Activated CD4-positive, alpha-beta memory T cell treated with anti-CD3 and anti-CD28 coated beads, Interleukin-2, amount 10 ng/mL, durations not matched to agents 7 days and 5 days (primary cell): ENCODE measurements at regions not wholly inside any gene's neighbourhood (a gene's known extent, or its start where the extent isn't known, plus 50 kb on each side); places are given as distances from the start of the nearest gene placed in this dataset.

ENCODE experiments used
- CTCF ChIA-PET: fragments of 350-600 bp; sonication (Branson Sonifier 250); formaldehyde crosslinking; loops from one replicate; lab custom pipeline; 2021; ENCODE audit warnings: antibody characterized with exemption, inconsistent platforms; lab: Charles Lee
- POLR2A ChIA-PET: fragments of 350-600 bp; sonication (Branson Sonifier 250); formaldehyde crosslinking; loops from one replicate; lab custom pipeline; 2021; ENCODE audit warnings: antibody characterized with exemption; lab: Charles Lee
- DNase-seq: peaks from one replicate; pipeline ENCODE4 v3.0.0-alpha.2; 2020
- H3K27ac Mint-ChIP-seq: one replicate; pipeline ENCODE4 v1.8.0; 2021; ENCODE audit warnings: mild to moderate bottlenecking, mixed read lengths
- H3K27me3 Mint-ChIP-seq: one replicate; pipeline ENCODE4 v1.8.0; 2021; ENCODE audit warnings: mixed read lengths
- H3K36me3 Mint-ChIP-seq: one replicate; pipeline ENCODE4 v1.8.0; 2021; ENCODE audit warnings: low read depth, mixed read lengths
- H3K4me1 Mint-ChIP-seq: one replicate; pipeline ENCODE4 v1.8.0; 2021; ENCODE audit warnings: mixed read lengths
- H3K4me3 Mint-ChIP-seq: one replicate; pipeline ENCODE4 v1.8.0; 2021; ENCODE audit warnings: mild to moderate bottlenecking, mixed read lengths
- H3K9me3 Mint-ChIP-seq: one replicate; pipeline ENCODE4 v1.8.0; 2021; ENCODE audit warnings: mixed read lengths

DNA sequence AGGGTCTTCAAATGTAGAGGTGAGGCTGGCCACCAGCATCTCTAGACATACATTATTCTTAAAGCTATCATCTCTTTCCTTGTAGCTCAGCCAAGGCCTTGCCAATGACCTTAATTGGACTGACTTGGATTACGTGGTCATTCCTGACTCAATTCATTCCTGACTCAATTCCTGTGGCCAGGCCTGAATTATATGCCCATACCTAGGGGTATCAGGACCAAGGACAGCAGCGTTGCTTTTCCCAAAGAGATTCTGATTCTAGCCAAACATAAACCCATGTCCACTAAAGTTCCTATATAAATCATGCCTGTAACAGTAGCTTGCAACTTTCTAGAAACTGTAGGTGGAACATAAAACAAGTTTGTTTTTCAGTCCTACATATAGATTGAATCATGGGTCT, 231.7 kb downstream of the ARL6IP6 start:
- H3K36me3 Mint-ChIP-seq, result no peaks in the 10 kb centered on the region
- H3K9me3 Mint-ChIP-seq, result no peaks in the 10 kb centered on the region
- no peak for DNase-seq
- no peak overlapping the region for H3K27ac Mint-ChIP-seq
- ChIA-PET CTCF (interaction anchor here (1.6 kb wide), 1 partner anchor 24 kb away, joined by 3 read pairs; no protein-coding TSS in a partner anchor), POLR2A (no interaction called here)
- peaks cover 2% of the 10 kb centered on the region for H3K4me1 Mint-ChIP-seq
- H3K27me3 Mint-ChIP-seq, result no peaks in the 10 kb centered on the region
- no peak overlapping the region for H3K4me3 Mint-ChIP-seq

GRCh38 chr2:152944099-152944498, 225.7 kb downstream of the ARL6IP6 start:
- no peak overlapping the region for H3K4me3 Mint-ChIP-seq
- CTCF ChIA-PET, result no interaction called here

GRCh38 chr2:152942940-152943440, 224.6 kb downstream of the ARL6IP6 start:
- ChIA-PET POLR2A (no interaction called here), CTCF (no interaction called here)
- Mint-ChIP-seq H3K9me3 (no peaks in the 10 kb centered on the region), H3K27me3 (no peaks in the 10 kb centered on the region), H3K27ac (no peak overlapping the region), H3K4me3 (no peak overlapping the region), H3K4me1 (peaks cover 2% of the 10 kb centered on the region), H3K36me3 (no peaks in the 10 kb centered on the region)
- DNase-seq, result no peak

More at GRCh38 chr2:152944099-152944498, 225.7 kb downstream of the ARL6IP6 start:
- DNase-seq, result no peak
- POLR2A ChIA-PET, result no interaction called here
- H3K4me1 Mint-ChIP-seq, result peaks cover 2% of the 10 kb centered on the region
- no peak overlapping the region for H3K27ac Mint-ChIP-seq
- H3K27me3 Mint-ChIP-seq, result no peaks in the 10 kb centered on the region
- H3K9me3 Mint-ChIP-seq, result no peaks in the 10 kb centered on the region
- no peaks in the 10 kb centered on the region for H3K36me3 Mint-ChIP-seq

DNA sequence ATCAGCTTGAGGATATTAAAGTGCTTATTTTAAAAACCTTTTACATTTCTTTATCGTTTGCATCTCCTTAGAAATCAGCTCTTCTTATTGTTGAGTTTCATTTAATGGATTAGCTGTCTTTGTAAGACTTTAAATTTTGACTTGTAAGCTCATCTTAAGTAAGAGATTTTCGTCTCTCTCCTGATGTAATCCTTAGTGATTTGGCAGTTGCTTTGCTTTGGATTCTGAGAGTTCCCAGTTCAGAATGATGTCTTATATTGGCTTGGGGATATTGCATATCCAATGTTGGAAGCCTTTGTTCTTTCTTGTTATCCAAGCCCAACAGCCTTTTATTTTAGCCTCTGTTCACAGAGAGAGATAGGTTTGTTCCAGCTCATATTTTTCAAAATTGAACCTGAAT, 212.1 kb downstream of the ARL6IP6 start:
- H3K27ac Mint-ChIP-seq, result no peak overlapping the region
- no peaks in the 10 kb centered on the region for H3K9me3 Mint-ChIP-seq
- no peak overlapping the region for H3K4me3 Mint-ChIP-seq
- ChIA-PET CTCF (no interaction called here), POLR2A (no interaction called here)
- no peak for DNase-seq
- no peaks in the 10 kb centered on the region for H3K36me3 Mint-ChIP-seq
- no peaks in the 10 kb centered on the region for H3K4me1 Mint-ChIP-seq
- no peaks in the 10 kb centered on the region for H3K27me3 Mint-ChIP-seq

GRCh38 chr2:152929628-152930027, 211.2 kb downstream of the ARL6IP6 start:
- no peaks in the 10 kb centered on the region for H3K27me3 Mint-ChIP-seq
- no peaks in the 10 kb centered on the region for H3K4me1 Mint-ChIP-seq
- POLR2A ChIA-PET, result no interaction called here
- DNase-seq, result no peak
- no peaks in the 10 kb centered on the region for H3K36me3 Mint-ChIP-seq
- no peak overlapping the region for H3K27ac Mint-ChIP-seq
- no peaks in the 10 kb centered on the region for H3K9me3 Mint-ChIP-seq
- no peak overlapping the region for H3K4me3 Mint-ChIP-seq
- CTCF ChIA-PET, result no interaction called here

DNA sequence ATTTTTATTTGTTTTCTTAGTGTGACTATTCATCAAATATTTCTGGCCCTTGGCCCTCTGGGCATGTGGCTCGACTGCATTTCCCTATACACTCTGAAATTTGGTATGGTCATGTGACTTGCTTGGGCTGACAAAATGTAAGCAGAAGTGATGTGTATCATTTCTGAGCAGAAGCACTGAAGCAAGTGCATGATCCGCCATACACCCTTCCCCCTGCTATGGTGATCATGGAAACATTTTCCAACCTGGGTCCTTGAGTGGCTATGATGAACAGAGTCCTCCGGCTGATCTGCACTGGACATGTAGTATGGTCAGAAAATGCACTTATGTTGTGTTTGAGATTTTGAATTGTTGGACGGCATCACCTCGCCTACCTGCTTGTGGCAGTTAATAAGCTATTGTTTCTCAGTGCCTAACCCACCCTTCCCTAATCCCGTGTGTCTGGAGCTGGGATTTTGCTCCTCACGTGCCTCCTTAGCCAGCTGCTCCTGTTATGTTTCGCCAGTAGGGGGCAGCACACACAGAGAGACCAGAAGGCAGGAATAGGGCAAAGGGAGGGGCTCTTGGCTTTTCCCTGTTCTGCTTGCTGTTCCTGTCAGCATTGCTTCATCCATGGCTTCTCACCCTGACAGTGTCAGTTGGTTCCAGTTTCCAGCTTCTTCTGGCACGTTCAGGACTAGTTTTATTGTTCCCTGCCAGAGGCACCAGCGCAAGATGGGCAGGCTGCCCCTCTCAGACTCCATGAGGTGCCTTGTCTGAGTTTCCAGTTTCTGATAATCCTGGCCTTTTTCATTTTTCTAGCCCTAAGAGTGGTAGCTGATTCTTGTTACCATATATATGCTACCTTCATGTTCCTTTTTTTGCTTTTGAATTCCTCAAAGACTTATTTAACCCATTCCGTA, 207.4 kb downstream of the ARL6IP6 start:
- peak; percentile 54 for DNase-seq
- CTCF ChIA-PET, result interaction anchor here (0.6 to 1.5 kb wide), 7 partner anchors 9 to 554 kb away, joined by 3 to 6 read pairs (median 3); no protein-coding TSS in a partner anchor
- POLR2A ChIA-PET, result no interaction called here
- H3K27me3 Mint-ChIP-seq, result no peaks in the 10 kb centered on the region
- no peaks in the 10 kb centered on the region for H3K4me1 Mint-ChIP-seq
- H3K36me3 Mint-ChIP-seq, result no peaks in the 10 kb centered on the region
- H3K27ac Mint-ChIP-seq, result no peak overlapping the region
- no peak overlapping the region for H3K4me3 Mint-ChIP-seq
- H3K9me3 Mint-ChIP-seq, result no peaks in the 10 kb centered on the region

DNA sequence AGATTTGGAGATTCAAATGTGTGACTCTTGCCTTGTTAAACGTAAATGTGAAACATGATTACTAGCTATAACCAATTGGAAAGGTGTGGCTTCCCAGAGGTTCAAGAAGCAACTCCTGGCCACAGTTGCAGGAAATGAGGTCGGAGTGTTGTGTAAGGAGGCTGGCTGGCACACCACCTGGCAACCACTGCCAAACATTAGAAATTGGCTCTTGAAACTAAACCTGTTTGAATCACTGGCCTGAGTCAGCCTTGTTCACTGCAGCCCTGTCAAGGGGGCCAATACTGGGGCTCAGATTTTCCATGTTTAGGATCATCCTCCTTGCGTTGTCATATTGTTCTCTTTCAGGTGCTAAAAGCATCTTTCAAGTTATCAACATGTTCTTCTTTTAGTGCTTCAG, 206.3 kb downstream of the ARL6IP6 start:
- Mint-ChIP-seq H3K4me3 (no peak overlapping the region), H3K36me3 (no peaks in the 10 kb centered on the region), H3K27me3 (no peaks in the 10 kb centered on the region), H3K27ac (no peak overlapping the region), H3K9me3 (no peaks in the 10 kb centered on the region), H3K4me1 (no peaks in the 10 kb centered on the region)
- CTCF ChIA-PET, result no interaction called here
- DNase-seq, result no peak
- POLR2A ChIA-PET, result no interaction called here

- ChIA-PET POLR2A (no interaction called here), CTCF (no interaction called here)
- no peaks in the 10 kb centered on the region for H3K9me3 Mint-ChIP-seq
- no peak overlapping the region for H3K27ac Mint-ChIP-seq
- H3K36me3 Mint-ChIP-seq, result no peaks in the 10 kb centered on the region
- no peaks in the 10 kb centered on the region for H3K27me3 Mint-ChIP-seq
- H3K4me3 Mint-ChIP-seq, result no peak overlapping the region
- no peaks in the 10 kb centered on the region for H3K4me1 Mint-ChIP-seq
- DNase-seq, result no peak
Observed at GRCh38 chr2:152924219-152924618, 205.8 kb downstream of the ARL6IP6 start.

DNA sequence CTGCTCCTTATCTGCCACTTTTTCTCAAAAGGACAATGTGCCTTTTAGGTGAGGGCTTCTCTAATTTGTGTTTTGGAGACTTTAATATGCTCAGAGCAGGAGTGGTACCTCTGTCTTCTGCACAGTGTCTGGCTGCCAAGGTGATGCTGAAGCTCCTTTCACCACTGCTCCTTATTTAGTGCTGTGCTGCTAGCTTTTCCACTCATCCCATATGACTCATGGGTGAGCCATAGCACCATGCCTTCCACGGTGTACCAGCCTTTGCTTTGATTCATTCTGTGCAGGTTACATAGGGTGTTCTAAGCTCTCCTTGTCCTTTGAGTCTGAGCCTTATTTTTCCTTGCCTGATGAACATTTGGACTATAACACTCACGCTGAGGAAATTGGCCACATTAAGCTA, 202.4 kb downstream of the ARL6IP6 start:
- no peaks in the 10 kb centered on the region for H3K27me3 Mint-ChIP-seq
- H3K36me3 Mint-ChIP-seq, result no peaks in the 10 kb centered on the region
- no peak for DNase-seq
- ChIA-PET CTCF (interaction anchor here (0.9 kb wide), 1 partner anchor 59 kb away, joined by 3 read pairs; no protein-coding TSS in a partner anchor), POLR2A (no interaction called here)
- no peaks in the 10 kb centered on the region for H3K9me3 Mint-ChIP-seq
- no peak overlapping the region for H3K4me3 Mint-ChIP-seq
- no peak overlapping the region for H3K27ac Mint-ChIP-seq
- H3K4me1 Mint-ChIP-seq, result no peaks in the 10 kb centered on the region

DNA sequence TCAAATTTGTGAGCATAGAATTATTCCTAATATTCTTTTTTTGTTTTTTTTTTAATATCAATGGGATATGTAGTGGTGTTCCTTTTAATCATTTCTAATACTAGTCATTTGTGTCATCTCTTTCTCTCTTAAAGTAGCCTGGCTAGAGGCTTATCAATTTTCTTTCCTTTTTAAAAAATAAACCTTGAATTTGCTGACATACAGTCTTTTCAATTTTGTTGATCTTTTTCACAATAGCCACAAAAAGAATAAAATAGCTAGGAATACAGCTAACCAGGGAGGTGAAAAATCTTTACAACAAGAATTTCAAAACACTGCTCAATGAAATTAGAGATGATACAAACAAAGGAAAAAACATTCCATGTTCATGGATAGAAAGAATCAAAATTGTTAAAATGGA, 192.6 kb downstream of the ARL6IP6 start:
- ChIA-PET POLR2A (no interaction called here), CTCF (no interaction called here)
- H3K27ac Mint-ChIP-seq, result no peak overlapping the region
- H3K4me3 Mint-ChIP-seq, result no peak overlapping the region
- H3K4me1 Mint-ChIP-seq, result no peaks in the 10 kb centered on the region
- DNase-seq, result no peak
- no peaks in the 10 kb centered on the region for H3K27me3 Mint-ChIP-seq
- H3K9me3 Mint-ChIP-seq, result no peaks in the 10 kb centered on the region
- H3K36me3 Mint-ChIP-seq, result no peaks in the 10 kb centered on the region

DNA sequence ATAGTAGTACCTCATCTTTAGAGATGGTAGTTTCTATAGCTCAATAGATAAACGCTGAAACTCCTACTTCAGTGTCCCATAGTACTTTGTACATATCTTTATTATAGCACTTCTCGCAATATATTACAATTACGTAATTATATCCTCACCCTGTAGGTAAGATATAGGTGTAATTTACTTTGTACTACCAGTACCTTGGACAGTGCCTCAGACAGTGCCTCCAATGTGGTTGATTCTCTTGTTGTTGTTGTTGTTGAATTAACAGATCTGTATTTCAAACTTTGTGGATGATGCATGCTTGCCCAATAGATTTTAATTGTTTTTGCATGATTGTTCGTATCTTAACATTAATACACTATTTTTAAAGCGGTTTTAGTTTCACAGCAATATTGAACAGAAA, 188.6 kb downstream of the ARL6IP6 start:
- no peak for DNase-seq
- Mint-ChIP-seq H3K4me1 (no peaks in the 10 kb centered on the region), H3K9me3 (no peaks in the 10 kb centered on the region), H3K36me3 (no peaks in the 10 kb centered on the region), H3K27me3 (no peaks in the 10 kb centered on the region), H3K27ac (no peak overlapping the region), H3K4me3 (no peak overlapping the region)
- POLR2A ChIA-PET, result interaction anchor here (0.5 kb wide), 1 partner anchor 200 kb away, joined by 3 read pairs; no protein-coding TSS in a partner anchor
- CTCF ChIA-PET, result interaction anchor here (1.0 kb wide), 1 partner anchor 19 kb away, joined by 4 read pairs; no protein-coding TSS in a partner anchor

GRCh38 chr2:152894051-152894450, 175.6 kb downstream of the ARL6IP6 start:
- no peak for DNase-seq
- no peak overlapping the region for H3K27ac Mint-ChIP-seq
- no peaks in the 10 kb centered on the region for H3K4me1 Mint-ChIP-seq
- H3K4me3 Mint-ChIP-seq, result no peak overlapping the region
- ChIA-PET POLR2A (no interaction called here), CTCF (no interaction called here)
- H3K27me3 Mint-ChIP-seq, result no peaks in the 10 kb centered on the region
- H3K36me3 Mint-ChIP-seq, result no peaks in the 10 kb centered on the region
- no peaks in the 10 kb centered on the region for H3K9me3 Mint-ChIP-seq

DNA sequence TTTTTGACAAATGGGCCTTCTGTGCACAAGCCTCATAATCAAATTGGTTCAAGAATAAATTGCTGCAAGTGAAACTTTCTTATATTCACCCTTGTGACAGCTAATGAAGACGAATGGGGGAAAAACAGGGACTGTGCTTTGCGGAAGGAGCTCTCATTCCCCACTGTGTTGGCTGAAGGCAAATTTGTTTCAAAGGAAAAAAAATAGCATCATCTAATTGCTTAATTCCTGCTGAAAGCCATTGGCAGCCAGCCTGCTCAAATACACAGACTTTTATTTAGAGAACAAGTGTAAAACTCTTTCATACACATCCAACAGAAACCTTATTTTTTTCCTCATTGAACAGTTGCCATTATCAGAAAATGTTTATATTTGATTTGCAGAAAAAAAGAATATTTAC, 172.3 kb downstream of the ARL6IP6 start:
- no peak for DNase-seq
- Mint-ChIP-seq H3K4me3 (no peak overlapping the region), H3K27me3 (no peaks in the 10 kb centered on the region), H3K27ac (no peak overlapping the region), H3K36me3 (no peaks in the 10 kb centered on the region), H3K4me1 (no peaks in the 10 kb centered on the region), H3K9me3 (no peaks in the 10 kb centered on the region)
- CTCF ChIA-PET, result no interaction called here
- POLR2A ChIA-PET, result no interaction called here
